ENCODE measurements at regions not wholly inside any gene's neighbourhood (a gene's known extent, or its start where the extent isn't known, plus 50 kb on each side); places are given as distances from the start of the nearest gene placed in this dataset.

DNA sequence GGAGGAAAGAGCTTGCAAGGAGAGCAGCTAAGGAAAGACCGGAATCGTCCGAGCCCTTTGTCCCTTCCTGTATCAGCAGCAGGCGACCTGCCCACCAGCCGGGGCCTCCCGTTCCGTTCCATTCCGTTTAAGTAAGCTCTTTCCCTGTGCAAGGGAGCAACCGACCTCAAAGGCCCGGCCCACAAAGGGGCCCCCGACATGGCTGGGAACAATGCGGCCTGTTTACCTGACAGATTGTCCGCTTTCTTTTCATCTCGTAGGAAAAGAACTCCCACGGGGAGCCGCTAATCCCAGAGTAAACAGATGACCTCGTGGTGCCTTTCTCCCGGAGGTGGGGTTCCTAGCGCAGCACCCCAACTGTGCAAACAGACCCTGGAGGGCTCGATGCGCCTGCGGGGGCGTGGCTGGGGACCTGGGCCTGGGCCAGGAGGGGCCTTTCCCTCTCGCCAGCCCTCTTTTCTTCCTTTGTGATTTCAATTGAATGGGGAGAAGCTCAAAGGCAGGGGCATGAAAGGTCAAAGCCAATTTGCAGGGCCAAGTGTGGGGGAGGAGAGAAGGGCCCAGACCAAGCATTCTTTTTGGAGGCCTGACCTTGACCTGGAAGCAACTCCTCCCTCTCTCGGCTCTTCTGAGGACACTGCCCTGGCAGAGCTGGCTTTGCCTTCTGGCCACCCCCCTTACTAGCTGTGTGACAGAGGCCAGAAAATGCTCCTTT lies 120.2 kb downstream of the INHBB start:
- in situ Hi-C loops (cut with HindIII; ENCODE audit: low pct_ligation_motif_present, low pct_unique_long_range_greater_than_20kb, low sequenced_read_pairs): no loop called here
- no peak for DNase-seq

DNA sequence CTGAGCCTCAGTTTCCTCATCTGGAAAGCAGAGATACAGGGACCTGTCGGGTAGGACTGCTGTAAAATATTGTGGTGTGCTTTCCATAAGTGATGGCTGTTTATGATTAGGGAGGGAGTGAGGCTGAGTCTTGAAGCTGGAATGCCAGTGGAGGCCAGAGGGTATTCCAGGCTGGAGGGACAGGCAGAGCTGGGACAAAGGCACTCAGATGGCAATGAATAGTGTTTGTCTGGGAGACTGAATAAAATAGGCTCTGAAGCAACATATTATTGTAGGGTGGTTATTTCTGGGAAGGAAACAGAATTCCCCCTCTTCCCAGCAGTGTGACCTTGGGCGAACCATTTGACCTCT lies 120.7 kb downstream of the INHBB start:
- no peak for DNase-seq
- in situ Hi-C loops (cut with HindIII; ENCODE audit: low pct_ligation_motif_present, low pct_unique_long_range_greater_than_20kb, low sequenced_read_pairs): no loop called here

DNA sequence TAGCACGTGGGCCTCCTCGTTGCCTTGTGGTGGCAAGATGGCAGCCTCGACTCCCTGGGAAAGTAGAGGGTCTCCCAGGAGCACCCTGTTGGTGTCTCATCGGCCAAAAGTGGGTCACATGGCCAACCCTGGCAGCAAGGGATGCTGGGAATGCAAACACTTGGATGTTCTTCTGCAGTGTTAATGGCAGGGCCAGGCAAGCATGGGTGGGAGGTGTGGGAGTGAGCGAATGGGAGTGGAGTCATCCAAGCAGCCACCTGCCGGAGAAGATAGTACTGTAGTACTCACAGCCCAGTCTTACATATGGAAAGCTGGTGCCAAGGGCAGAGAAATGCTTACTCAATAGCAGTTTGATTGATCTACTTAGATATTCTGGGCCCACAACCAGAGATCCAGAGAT lies 122.2 kb downstream of the INHBB start:
- DNase-seq: no peak
- in situ Hi-C loops (cut with HindIII; ENCODE audit: low pct_ligation_motif_present, low pct_unique_long_range_greater_than_20kb, low sequenced_read_pairs): no loop called here

DNA sequence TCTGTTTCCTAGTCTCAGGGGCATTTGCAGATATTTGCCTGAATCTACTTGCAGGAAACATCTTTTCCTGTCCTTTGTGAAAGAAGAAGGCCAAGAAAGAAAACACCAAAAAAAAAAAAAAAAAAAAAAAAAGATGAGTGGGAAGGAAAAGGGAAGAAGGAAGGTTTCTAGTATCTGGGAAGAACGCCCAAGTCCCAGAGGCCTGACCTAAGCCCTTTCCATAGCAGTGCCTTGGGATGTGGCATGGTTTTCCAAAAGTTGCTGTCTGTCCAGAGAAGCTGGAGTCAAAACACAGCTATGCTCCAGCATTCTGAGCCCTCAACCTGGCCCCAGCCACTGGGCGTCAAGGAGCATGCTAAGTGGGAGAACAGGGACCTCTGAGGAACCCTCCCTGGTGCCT lies 123.5 kb downstream of the INHBB start:
- no peak for DNase-seq
- in situ Hi-C loops (cut with HindIII; ENCODE audit: low pct_ligation_motif_present, low pct_unique_long_range_greater_than_20kb, low sequenced_read_pairs): no loop called here

DNA sequence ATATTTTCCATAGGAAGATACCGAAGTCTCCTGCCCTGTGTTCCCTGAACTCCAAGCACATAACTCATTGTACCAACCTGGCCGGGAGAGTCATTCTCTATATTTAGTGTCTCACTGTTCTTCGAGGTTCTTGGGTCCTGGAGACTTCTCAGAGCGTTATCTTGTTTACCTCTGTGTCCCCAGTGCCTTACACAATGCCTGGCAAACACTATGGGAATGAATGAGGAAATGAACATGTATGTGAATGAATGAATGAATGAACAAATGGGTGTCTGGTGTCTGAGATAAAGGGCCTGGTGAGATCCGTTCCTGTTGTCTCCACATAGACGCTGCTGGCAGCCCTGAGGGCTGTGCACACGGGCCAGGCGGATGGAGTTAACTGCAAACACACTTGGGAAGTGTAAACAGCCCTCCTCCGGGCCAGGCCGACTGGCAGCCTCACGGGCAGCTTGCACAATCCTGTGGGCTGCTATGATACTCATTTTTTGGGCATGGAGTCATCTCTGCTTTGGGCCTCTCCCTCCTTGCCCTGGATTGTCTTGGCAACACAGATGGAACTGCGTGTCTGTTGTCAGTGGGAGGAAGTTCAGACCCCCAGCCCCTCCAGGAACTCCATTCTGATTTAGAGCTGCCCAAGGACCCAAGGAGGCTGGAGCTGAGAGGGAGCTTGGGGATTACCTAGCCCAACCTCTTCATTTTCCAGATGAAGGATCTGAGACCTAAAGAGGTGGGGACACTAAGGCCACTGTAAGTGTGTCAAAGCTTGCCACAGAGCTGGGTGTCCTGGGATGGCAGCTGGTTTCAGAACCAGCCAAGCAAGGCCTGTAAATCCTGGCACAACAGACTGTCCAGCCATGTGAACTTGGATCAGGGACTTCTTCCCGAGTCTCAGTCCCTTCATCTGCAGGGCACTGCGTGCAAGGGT lies 124.4 kb downstream of the INHBB start:
- in situ Hi-C loops (cut with HindIII; ENCODE audit: low pct_ligation_motif_present, low pct_unique_long_range_greater_than_20kb, low sequenced_read_pairs): no loop called here
- no peak for DNase-seq

DNA sequence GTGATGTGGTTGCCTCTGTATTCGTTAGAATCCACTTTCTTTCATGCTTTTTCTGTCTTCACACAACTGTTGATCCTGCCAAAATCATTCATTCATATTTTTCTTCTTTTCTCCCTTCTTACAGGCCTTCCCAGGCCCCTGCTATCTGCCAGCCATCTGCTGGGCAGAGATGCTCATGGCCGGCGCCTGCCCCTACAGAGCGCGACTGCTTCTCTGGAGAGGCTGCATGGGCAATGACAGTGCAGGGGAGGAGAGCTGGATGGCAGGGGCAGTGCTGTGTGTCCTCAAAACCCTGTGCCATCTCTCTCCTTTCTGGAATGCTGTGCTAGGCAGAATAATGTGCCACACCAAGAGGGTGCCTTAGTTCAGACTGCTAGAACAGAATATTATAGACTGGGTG lies 125.2 kb downstream of the INHBB start:
- DNase-seq: no peak

DNA sequence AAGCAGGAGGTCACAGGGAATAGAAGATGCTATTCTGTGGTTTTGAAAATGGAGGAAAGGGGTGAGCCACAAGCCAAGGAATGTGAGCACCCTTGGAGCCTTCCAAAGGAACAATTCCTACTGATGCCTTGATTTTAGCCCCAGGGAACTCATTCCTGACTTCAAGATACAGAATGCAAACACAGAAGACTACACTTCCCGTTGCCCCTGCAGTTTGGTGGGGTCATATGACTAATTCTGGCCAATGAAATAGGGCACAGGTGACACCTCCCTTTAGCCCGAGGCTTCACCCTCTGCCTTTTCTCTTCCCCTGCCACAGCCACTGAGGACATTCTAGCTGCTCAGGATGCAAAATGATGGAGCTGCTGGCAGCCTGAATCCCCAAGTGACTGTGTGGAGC lies 126.1 kb downstream of the INHBB start:
- in situ Hi-C loops (cut with HindIII; ENCODE audit: low pct_ligation_motif_present, low pct_unique_long_range_greater_than_20kb, low sequenced_read_pairs): no loop called here
- DNase-seq: no peak

More for the DNA sequence above, 125.2 kb downstream of the INHBB start:
- in situ Hi-C loops (cut with HindIII; ENCODE audit: low pct_ligation_motif_present, low pct_unique_long_range_greater_than_20kb, low sequenced_read_pairs): no loop called here

DNA sequence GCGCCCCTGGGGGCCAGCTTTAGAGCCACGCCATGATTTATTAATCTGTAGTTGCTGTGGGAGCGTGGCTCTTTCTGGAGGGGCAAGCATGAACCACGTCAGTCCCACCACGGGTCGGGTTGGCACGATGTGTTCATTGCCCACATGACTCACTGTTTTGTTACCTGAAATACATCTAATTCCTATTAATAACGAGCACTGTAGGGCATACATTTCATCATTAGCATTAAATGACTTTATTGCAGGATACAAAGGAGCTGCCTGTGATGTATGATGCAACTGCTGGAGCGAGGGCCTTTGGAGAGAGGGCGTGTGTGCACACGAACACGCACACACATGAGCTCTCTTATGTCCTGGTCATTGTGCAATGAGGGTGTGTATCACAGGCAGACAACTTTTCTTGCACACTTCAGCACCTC lies 127.0 kb downstream of the INHBB start:
- in situ Hi-C loops (cut with HindIII; ENCODE audit: low pct_ligation_motif_present, low pct_unique_long_range_greater_than_20kb, low sequenced_read_pairs): no loop called here
- no peak for DNase-seq

DNA sequence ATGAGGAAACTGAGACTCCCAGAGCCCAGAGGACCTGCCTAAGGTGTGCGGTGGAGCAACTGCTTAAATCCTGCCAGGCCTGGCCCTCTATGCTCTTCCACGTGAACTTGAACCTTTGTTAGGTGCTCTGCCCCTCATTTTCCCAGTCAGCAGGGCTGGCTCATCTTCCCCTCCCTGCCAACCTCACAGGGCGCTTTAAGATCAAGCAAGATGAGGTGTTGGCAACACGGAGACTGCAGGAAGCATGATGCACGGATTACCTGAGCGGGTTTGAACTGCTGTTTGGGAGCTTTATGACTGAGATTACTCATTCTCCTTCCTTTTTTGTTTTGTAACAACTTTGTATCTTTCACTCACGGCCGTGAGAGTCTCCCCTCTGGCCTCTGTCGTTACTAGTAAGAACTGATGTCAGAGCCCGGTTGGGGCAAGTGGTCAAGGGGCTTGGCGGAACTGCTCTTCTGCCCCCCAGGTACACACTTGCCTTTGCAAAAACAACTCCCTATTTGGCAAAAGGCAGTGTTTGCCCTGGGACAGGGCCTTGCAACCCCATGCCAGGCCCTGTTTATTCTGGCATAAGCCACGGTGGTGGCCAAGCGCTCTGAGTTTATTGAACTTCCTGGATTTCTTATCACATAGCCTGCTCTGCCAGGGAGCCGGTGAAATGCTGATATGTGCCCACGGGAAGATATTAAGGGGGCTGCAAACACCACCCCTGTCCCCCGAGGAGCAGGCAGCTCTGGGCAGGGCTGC lies 127.8 kb downstream of the INHBB start:
- no peak for DNase-seq
- in situ Hi-C loops (cut with HindIII; ENCODE audit: low pct_ligation_motif_present, low pct_unique_long_range_greater_than_20kb, low sequenced_read_pairs): no loop called here

DNA sequence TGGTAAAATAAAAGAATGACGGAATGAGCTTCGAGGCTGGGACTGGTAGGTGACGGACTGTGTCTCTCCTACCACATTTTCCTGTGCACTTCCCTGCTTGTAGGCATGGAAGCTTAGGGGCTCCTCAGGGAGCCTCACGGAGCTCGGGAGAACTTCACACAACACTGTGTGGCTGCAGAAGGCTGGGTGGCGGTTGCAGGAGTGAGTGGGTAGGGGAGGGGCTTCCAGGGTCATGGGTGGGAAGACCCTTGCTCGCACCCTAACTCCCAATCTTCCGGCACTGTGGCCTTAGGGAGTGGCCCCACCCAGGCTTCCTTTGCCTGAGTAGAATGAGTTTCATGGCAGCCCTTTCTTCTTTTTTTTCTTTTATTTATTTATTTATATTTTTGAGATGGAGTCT lies 128.6 kb downstream of the INHBB start:
- DNase-seq: no peak
- in situ Hi-C loops (cut with HindIII; ENCODE audit: low pct_ligation_motif_present, low pct_unique_long_range_greater_than_20kb, low sequenced_read_pairs): no loop called here

DNA sequence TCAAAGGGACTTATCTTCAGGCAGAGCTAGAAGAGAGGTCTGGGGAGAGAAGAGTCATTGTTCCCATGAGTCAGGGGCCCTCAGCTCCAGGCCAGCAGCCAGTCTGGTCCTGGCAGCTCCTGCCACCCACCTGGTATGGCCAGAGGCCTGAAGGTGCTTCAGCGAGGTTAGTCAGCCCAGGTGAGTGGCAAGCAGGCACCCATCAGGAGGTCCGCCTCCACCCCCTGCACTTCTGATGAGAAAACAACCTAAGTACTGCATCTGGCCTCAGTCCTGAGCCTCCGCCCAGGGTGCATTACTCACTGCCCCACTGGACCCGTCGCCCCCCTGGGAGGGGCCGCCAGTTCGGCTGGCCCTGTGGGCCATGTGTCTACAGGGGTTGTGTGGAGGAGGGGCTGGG lies 130.2 kb downstream of the INHBB start:
- no peak for DNase-seq
- in situ Hi-C loops (cut with HindIII; ENCODE audit: low pct_ligation_motif_present, low pct_unique_long_range_greater_than_20kb, low sequenced_read_pairs): no loop called here

DNA sequence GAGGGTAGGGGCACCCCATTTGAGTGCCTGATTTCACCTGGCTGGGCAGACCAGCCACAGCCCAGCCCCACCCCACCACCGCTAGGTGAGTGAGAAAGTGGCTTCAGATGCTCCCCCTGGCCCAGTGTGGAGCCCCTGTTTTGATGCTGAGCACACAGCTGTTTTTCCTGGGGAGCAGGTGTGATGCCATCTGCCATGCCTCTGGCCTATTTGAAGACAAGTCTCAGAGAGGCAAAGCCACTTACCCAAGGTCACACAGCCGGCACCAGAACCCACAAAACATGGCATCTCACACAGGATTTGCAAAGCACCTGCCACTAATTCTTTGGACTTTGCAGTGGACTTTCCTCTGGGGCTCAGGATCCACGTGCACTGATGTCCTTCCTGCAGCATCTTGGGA lies 131.3 kb downstream of the INHBB start:
- in situ Hi-C loops (cut with HindIII; ENCODE audit: low pct_ligation_motif_present, low pct_unique_long_range_greater_than_20kb, low sequenced_read_pairs): no loop called here
- no peak for DNase-seq

DNA sequence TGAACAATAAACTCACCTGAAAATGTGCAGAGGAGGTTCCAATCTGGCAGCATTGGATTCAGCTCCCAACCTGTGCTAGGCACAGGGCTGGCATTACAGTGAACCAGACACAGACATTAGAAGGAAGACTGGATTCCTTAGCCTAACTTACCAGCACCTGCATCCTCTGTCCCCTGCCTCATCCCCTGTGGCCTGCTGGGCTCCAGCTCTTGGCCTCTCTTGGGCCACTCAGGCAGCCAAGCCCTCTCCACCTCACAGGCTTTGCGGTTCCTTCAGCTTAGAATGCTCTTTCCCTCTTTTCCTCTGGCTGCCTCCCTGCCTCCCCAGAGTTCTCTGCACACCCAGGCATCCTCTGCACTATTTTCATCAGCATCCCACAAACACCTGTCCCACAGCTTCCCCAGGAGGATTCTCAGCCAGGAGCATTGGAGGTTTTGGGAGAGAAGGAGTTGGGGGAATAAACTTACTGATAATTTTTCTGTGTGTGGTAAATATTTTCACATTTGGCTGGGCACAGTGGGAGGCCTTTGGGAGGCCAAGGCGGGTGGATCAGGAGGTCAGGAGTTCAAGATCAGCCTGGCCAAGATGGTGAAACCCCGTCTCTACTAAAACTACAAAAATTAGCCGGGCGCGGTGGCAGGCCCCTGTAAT lies 132.0 kb downstream of the INHBB start:
- DNase-seq: no peak
- in situ Hi-C loops (cut with HindIII; ENCODE audit: low pct_ligation_motif_present, low pct_unique_long_range_greater_than_20kb, low sequenced_read_pairs): no loop called here

DNA sequence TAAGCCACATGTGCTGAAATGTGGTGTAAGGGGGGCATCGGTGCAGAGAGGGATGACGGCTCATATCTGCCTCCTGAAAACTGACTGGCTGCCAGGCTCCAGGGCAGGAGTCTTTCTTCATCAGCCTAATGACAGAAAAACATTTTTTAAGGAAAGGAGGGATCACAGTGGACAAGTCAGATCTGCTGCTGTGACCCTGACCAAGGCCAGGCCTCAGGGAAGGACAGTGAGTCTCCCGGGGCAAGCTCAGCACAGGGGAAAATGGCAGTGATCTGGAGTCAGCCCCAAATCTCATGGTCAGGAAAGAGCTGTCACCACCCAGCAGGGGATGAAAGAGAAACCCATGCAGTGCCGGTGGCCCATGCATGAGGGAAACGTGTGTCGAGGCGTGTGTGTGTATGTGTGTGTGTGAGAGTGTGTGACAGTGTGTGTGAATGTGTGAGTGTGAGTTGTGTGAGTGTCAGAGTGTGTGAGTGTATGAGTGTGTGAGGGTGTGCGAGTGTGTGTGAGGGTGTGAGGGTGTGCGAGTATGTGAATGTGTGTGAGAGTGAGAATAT lies 134.5 kb downstream of the INHBB start:
- DNase-seq: no peak
- in situ Hi-C loops (cut with HindIII; ENCODE audit: low pct_ligation_motif_present, low pct_unique_long_range_greater_than_20kb, low sequenced_read_pairs): no loop called here

DNA sequence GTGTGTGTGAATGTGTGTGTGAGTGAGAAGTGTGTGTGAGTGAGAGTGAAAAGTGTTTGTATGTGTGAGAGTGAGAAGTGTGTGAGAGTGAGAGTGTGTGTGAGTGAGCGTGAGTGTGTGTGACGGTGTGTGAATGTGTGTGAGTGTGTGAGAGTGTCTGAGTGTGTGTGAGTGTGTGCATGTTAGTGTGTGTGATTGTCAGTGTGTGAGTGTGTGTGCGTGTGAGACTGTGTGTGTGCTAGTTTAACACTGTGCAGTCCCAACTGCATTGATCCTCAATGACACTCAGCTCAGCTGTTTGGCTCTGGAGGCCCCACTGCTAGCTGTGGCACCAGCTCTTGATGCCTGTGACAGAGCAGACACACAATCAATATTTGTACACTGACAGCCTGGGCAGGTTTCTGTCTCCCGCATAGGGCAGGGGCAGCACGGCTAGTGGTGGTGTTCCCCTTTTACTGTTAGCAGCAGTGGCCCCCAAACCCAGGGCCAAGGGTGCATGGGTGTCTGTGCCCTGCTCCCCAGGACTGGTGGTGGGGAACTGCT lies 135.0 kb downstream of the INHBB start:
- in situ Hi-C loops (cut with HindIII; ENCODE audit: low pct_ligation_motif_present, low pct_unique_long_range_greater_than_20kb, low sequenced_read_pairs): no loop called here
- DNase-seq: no peak

DNA sequence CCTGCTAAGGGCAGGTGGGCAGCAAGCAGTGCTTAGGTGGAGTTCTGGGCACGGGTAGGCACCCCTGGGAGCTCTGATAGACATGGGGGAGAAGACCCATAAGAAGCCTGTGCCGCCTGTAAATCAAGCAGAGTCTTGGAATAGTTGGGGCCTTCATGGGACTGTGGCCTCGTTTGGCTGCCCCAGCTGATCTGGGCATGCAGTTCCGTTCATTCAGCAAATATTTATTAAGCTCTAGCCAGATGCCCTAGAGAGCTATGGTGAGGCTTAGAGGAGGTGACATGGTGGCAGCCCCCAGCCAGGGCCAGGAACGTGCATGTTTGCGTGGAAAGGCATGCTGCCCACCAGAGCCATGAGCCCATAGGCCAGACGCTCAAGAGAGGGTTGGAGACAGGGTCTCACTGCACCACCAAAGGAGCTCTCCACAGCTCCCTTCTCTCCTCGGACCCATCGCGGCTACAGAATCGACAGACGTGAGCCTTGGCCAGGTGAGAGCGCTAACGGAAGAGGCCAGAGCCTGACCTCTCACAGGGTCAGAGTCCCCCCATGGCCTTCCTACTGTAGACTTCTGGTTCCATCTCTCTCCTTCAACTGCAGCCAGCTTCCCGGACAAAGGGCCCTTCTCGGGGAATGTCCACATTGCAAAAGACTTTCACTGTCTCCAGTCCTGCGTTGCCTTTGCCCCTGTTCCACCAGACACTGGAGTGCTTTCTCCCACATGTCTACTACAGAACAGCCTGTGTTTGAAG lies 135.7 kb downstream of the INHBB start:
- in situ Hi-C loops (cut with HindIII; ENCODE audit: low pct_ligation_motif_present, low pct_unique_long_range_greater_than_20kb, low sequenced_read_pairs): no loop called here
- no peak for DNase-seq

DNA sequence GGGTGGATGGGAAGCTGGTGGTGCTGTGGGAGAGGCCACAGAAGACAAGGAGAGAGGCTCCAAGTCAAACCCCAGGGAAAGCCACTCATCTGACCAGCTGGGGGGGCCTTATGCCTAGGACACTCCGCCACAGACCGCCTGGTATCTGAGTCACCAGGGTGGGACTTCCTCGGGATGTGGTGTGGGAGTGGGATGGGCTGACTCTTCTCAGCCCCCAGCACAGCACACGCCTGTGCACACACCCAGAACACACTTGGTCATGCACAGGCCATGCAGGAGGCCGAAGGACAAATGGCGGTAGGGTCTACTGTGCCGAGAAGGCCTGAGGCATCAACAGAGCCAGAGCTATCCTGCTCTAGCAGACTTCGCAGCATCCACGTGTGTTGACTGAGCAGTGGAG lies 136.4 kb downstream of the INHBB start:
- no peak for DNase-seq
- in situ Hi-C loops (cut with HindIII; ENCODE audit: low pct_ligation_motif_present, low pct_unique_long_range_greater_than_20kb, low sequenced_read_pairs): no loop called here

DNA sequence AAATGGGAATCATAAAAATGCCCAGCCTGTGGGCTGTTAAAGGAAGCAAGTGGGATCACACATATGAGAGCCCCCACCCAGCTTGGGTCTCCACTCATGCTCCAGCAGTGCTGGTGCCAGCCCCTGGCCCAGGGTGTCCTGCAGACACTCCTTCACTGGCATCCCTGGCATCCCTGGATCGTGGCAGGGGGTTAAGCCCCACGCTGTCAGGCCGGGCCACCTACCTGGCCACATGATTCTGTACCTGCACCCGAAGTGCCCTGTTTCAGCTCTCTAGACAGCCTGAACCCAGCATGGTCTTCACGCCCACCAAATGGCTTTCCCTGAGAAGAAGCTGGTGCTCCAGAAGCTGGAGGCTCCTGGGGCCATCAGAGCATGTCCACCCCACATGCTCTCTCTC lies 137.4 kb downstream of the INHBB start:
- DNase-seq: no peak
- in situ Hi-C loops (cut with HindIII; ENCODE audit: low pct_ligation_motif_present, low pct_unique_long_range_greater_than_20kb, low sequenced_read_pairs): no loop called here
